SK-N-MC (cell line): ENCODE measurements at regions not wholly inside any gene's neighbourhood (a gene's known extent, or its start where the extent isn't known, plus 50 kb on each side); places are given as distances from the start of the nearest gene placed in this dataset.

ENCODE experiments used
- DNase-seq: peaks from one replicate; pipeline ENCODE4 v3.0.0-alpha.2; 2011; ENCODE audit warnings: low read depth, low spot score
- H3K27ac ChIP-seq: fragments of 200-600 bp; sonication (generic); 2 replicates; pipeline ENCODE4 v1.5.1; 2016; ENCODE audit warnings: mixed run types
- H3K36me3 ChIP-seq: fragments of 200-600 bp; sonication (generic); 2 replicates; pipeline ENCODE4 v1.6.1; 2017; ENCODE audit warnings: antibody characterized with exemption, low read length, mixed read lengths; ENCODE audit not compliant: insufficient read depth
- H3K4me3 ChIP-seq: fragments of 200-600 bp; sonication (generic); 2 replicates; pipeline ENCODE4 v1.5.1; 2016
- H3K9ac ChIP-seq: fragments of 200-600 bp; sonication (generic); 2 replicates; pipeline ENCODE4 v1.8.0; 2017; ENCODE audit warnings: mixed run types, mixed read lengths; ENCODE audit not compliant: insufficient read length
- H3K9me3 ChIP-seq: fragments of 200-600 bp; sonication (generic); 2 replicates; pipeline ENCODE4 v1.6.1; 2017; ENCODE audit warnings: low read depth, mild to moderate bottlenecking, antibody characterized with exemption, low read length, moderate library complexity, mixed read lengths
- EZH2 ChIP-seq: fragments of 200-600 bp; sonication (generic); IDR thresholded peaks from one replicate; pipeline ENCODE4 v1.6.1; 2017; ENCODE audit warnings: antibody characterized with exemption
- FOXP2 ChIP-seq: optimal IDR thresholded peaks from 2 replicates; pipeline ENCODE3; 2011; ENCODE audit warnings: mild to moderate bottlenecking, moderate library complexity; ENCODE audit not compliant: insufficient read depth; ENCODE audit errors: extremely low read length, control extremely low read depth
- POLR2AphosphoS5 ChIP-seq: IDR thresholded peaks from 2 replicates; pipeline ENCODE4 v1.6.1; 2012; ENCODE audit warnings: mild to moderate bottlenecking, low read depth, low read length, borderline replicate concordance

- no peak for DNase-seq
Measured at GRCh38 chr4:60089546-60090273, 1110.4 kb upstream of the ADGRL3 start.

GRCh38 chr4:60096676-60097075 lies 1103.5 kb upstream of the ADGRL3 start:
- no peak overlapping the region for H3K27ac ChIP-seq
- TF ChIP-seq FOXP2 (no peak), POLR2AphosphoS5 (no peak), EZH2 (no peak)
- no peaks in the 10 kb centered on the region for H3K36me3 ChIP-seq
- DNase-seq = no peak
- no peak overlapping the region for H3K9ac ChIP-seq
- no peaks in the 10 kb centered on the region; the same call in 1 of the 2 replicates for H3K9me3 ChIP-seq
- H3K4me3 ChIP-seq = no peak overlapping the region

More at GRCh38 chr4:60089546-60090273, 1110.4 kb upstream of the ADGRL3 start:
- Histone ChIP-seq H3K27ac (no peak overlapping the region), H3K36me3 (no peaks in the 10 kb centered on the region), H3K4me3 (no peak overlapping the region), H3K9me3 (peaks cover 3% of the 10 kb centered on the region; the same call in 1 of the 2 replicates), H3K9ac (no peak overlapping the region)
- no peak for TF ChIP-seq FOXP2
- no peak for TF ChIP-seq POLR2AphosphoS5
- TF ChIP-seq EZH2 = no peak

GRCh38 chr4:60116592-60116991 lies 1083.5 kb upstream of the ADGRL3 start:
- no peak for TF ChIP-seq POLR2AphosphoS5
- TF ChIP-seq FOXP2 = no peak
- no peak for TF ChIP-seq EZH2
- no peak overlapping the region for H3K27ac ChIP-seq
- no peaks in the 10 kb centered on the region for H3K36me3 ChIP-seq
- no peak overlapping the region for H3K9ac ChIP-seq
- no peaks in the 10 kb centered on the region for H3K9me3 ChIP-seq
- no peak overlapping the region for H3K4me3 ChIP-seq
- DNase-seq = no peak

GRCh38 chr4:60117726-60118323 lies 1082.3 kb upstream of the ADGRL3 start:
- H3K27ac ChIP-seq = no peak overlapping the region

GRCh38 chr4:60122820-60123219 lies 1077.3 kb upstream of the ADGRL3 start:
- no peak overlapping the region for H3K27ac ChIP-seq
- H3K9me3 ChIP-seq = no peaks in the 10 kb centered on the region
- DNase-seq = no peak
- H3K9ac ChIP-seq = no peak overlapping the region
- no peaks in the 10 kb centered on the region for H3K36me3 ChIP-seq
- TF ChIP-seq POLR2AphosphoS5 (no peak), EZH2 (no peak), FOXP2 (no peak)
- no peak overlapping the region for H3K4me3 ChIP-seq

More at GRCh38 chr4:60117726-60118323, 1082.3 kb upstream of the ADGRL3 start:
- no peak for TF ChIP-seq FOXP2
- no peak for TF ChIP-seq POLR2AphosphoS5
- TF ChIP-seq EZH2 = no peak
- Histone ChIP-seq H3K9me3 (no peaks in the 10 kb centered on the region), H3K36me3 (no peaks in the 10 kb centered on the region), H3K4me3 (no peak overlapping the region), H3K9ac (no peak overlapping the region)
- no peak for DNase-seq

- Histone ChIP-seq H3K4me3 (no peak overlapping the region), H3K27ac (no peak overlapping the region), H3K36me3 (no peaks in the 10 kb centered on the region), H3K9me3 (no peaks in the 10 kb centered on the region), H3K9ac (no peak overlapping the region)
- TF ChIP-seq FOXP2 (no peak), POLR2AphosphoS5 (no peak), EZH2 (no peak)
- no peak for DNase-seq
Measured at GRCh38 chr4:60128888-60129287, 1071.2 kb upstream of the ADGRL3 start.

- TF ChIP-seq FOXP2 (no peak), EZH2 (no peak), POLR2AphosphoS5 (no peak)
- H3K9ac ChIP-seq = no peak overlapping the region
- no peak overlapping the region for H3K27ac ChIP-seq
- no peak overlapping the region for H3K4me3 ChIP-seq
- DNase-seq = no peak
- no peaks in the 10 kb centered on the region for H3K36me3 ChIP-seq
- H3K9me3 ChIP-seq = no peaks in the 10 kb centered on the region
Measured at GRCh38 chr4:60129740-60130139, 1070.4 kb upstream of the ADGRL3 start.

GRCh38 chr4:60133375-60133774 lies 1066.8 kb upstream of the ADGRL3 start:
- TF ChIP-seq POLR2AphosphoS5 (no peak), FOXP2 (no peak)
- DNase-seq = no peak
- H3K27ac ChIP-seq = no peak overlapping the region
- no peaks in the 10 kb centered on the region for H3K36me3 ChIP-seq
- no peaks in the 10 kb centered on the region for H3K9me3 ChIP-seq
- H3K9ac ChIP-seq = no peak overlapping the region
- no peak overlapping the region for H3K4me3 ChIP-seq
